Caco-2 (cell line): ENCODE measurements at regions not wholly inside any gene's neighbourhood (a gene's known extent, or its start where the extent isn't known, plus 50 kb on each side); places are given as distances from the start of the nearest gene placed in this dataset.
"Not testable (repeated sequence)": the region's sequence is repeated elsewhere in the genome, so short reads cannot be mapped to it uniquely, and the experiment has no call there.

Experiments used
- BruUV-seq: library from RNA; stranded (reverse); fragments of 400-500 nt; replicated peaks from 2 replicates; lab custom pipeline; 2021; lab: Mats Ljungman, UMichigan
- CTCF ChIA-PET: fragments of 300-600 bp; sonication (Branson Sonifier 250); formaldehyde crosslinking; loops from one replicate; lab custom pipeline; 2022; ENCODE audit warnings: antibody characterized with exemption; lab: Charles Lee
- POLR2A ChIA-PET: fragments of 300-600 bp; sonication (Branson Sonifier 250); formaldehyde crosslinking; loops from one replicate; lab custom pipeline; 2022; ENCODE audit warnings: antibody characterized with exemption; lab: Charles Lee
- DNase-seq, 2 experiments: peaks; one replicate each; pipeline versions ENCODE4 v3.0.0 to v3.0.0-alpha.2; 2020 to 2022
- H3K27me3 ChIP-seq: replicated peaks from 2 replicates; pipeline ENCODE4 v1.6.0; 2011; ENCODE audit warnings: low read length; ENCODE audit not compliant: control insufficient read depth, insufficient read depth
- H3K36me3 ChIP-seq: 2 replicates; pipeline ENCODE4 v1.5.1; 2011; ENCODE audit warnings: low read length; ENCODE audit not compliant: control insufficient read depth, insufficient read depth
- H3K4me1 ChIP-seq: fragments of 250-450 bp; sonication (Bioruptor Pico); 2 replicates; pipeline ENCODE4 v1.5.1; 2020; ENCODE audit warnings: mild to moderate bottlenecking
- H3K4me3 ChIP-seq: 2 replicates; pipeline ENCODE4 v1.5.1; 2011; ENCODE audit warnings: low read depth, mild to moderate bottlenecking, control low read depth, low read length
- H3K9me3 ChIP-seq: fragments of 250-450 bp; sonication (Bioruptor Pico); 2 replicates; pipeline ENCODE4 v1.5.1; 2020; ENCODE audit warnings: mild to moderate bottlenecking, moderate library complexity
- H3K27ac Mint-ChIP-seq: one replicate; pipeline ENCODE4 v1.8.0; 2022; ENCODE audit warnings: mixed read lengths; ENCODE audit not compliant: unreplicated experiment
- H3K27me3 Mint-ChIP-seq: one replicate; pipeline ENCODE4 v1.8.0; 2022; ENCODE audit warnings: mixed read lengths; ENCODE audit not compliant: insufficient read depth, unreplicated experiment
- H3K36me3 Mint-ChIP-seq: one replicate; pipeline ENCODE4 v1.8.0; 2022; ENCODE audit warnings: mild to moderate bottlenecking, mixed read lengths; ENCODE audit not compliant: insufficient read depth, unreplicated experiment
- H3K4me1 Mint-ChIP-seq: one replicate; pipeline ENCODE4 v1.8.0; 2022; ENCODE audit warnings: low read depth, mixed read lengths; ENCODE audit not compliant: unreplicated experiment
- H3K4me3 Mint-ChIP-seq: one replicate; pipeline ENCODE4 v1.8.0; 2022; ENCODE audit warnings: mild to moderate bottlenecking, moderate library complexity, mixed read lengths; ENCODE audit not compliant: unreplicated experiment
- H3K9me3 Mint-ChIP-seq: one replicate; pipeline ENCODE4 v1.8.0; 2022; ENCODE audit warnings: mixed read lengths; ENCODE audit not compliant: unreplicated experiment
- intact Hi-C: fragments of 100-400 bp; cut with micrococcal nuclease; formaldehyde crosslinking; loops from one replicate; pipeline ENCODE4 v1.10.0; 2022; ENCODE audit not compliant: unreplicated experiment
- TF ChIP-seq, protein P1 (sequence below), 2 experiments: fragments of 200-600 bp in 1 of 2; IDR thresholded peaks; 1 replicate in 1 of 2; 2 replicates in 1 of 2; pipeline versions ENCODE4 v1.5.1 to v1.8.0; 2011 to 2022; ENCODE audit warnings: antibody characterized with exemption in 1 of 2, control low read depth in 1 of 2, inconsistent platforms in 1 of 2, low read depth in 1 of 2, low read length in 1 of 2, mild to moderate bottlenecking in 1 of 2, moderate library complexity in 1 of 2; ENCODE audit not compliant: insufficient read depth in 1 of 2, severe bottlenecking in 1 of 2, unreplicated experiment in 1 of 2

DNA sequence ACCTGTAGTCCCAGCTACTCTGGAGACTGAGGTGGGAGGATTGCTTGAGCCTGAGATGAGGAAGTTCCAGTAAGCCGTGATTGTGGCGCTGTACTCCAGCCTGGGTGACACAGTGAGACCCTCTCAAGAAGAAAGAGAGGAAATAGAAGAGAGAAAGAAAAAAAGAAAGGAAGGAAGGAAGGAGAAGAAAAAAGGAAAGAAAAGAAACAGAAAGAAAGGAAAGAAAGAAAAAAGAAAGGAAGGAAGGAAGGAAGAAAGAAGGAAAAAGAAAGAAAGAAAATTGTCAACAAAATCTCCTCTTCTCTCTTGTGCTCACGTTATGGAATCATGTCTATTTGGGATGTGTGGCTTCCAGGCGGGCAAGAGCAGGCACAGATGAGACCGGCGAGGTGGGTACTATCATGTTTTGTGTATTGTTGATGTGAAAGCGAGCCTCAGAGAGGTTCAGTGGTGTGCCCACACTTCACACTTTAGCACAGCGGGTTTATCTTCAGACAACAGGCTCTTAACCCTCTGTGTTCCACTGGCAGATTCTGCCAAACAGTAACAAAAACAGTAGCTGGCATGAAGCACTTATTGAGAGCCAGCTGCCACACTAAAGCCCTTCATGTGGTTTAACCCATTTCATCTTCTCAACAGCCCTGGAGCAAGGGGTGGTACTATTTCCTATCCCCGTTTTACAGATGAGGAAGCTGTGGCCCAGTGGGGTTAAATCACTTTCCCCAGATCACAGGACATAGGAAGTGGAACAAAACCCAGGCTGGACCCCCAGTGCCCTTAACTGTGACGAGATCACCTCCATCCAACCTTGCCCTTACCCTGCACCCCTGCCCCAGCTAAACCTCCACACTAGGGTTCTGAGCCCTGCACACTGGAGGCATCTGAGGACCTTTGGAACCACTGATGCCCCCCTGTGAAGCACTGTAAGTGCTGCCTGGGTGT, 94.7 kb upstream of the TARDBP start:
- intact Hi-C loops, result no loop called here
- no peaks in the 10 kb centered on the region for H3K36me3 ChIP-seq
- H3K4me3 ChIP-seq, result no peak overlapping the region
- no peaks in the 10 kb centered on the region for H3K9me3 ChIP-seq
- ChIA-PET POLR2A (no interaction called here), CTCF (interaction anchor here (1.0 kb wide), 1 partner anchor 724 kb away, joined by 3 read pairs; no protein-coding TSS in a partner anchor)
- H3K9me3 Mint-ChIP-seq, result no peaks in the 10 kb centered on the region
- no peaks in the 10 kb centered on the region for H3K27me3 Mint-ChIP-seq
- H3K36me3 Mint-ChIP-seq, result no peaks in the 10 kb centered on the region
- H3K27ac Mint-ChIP-seq, result no peak overlapping the region
- no peaks in the 10 kb centered on the region for H3K4me1 ChIP-seq
- TF ChIP-seq, protein P1, sequence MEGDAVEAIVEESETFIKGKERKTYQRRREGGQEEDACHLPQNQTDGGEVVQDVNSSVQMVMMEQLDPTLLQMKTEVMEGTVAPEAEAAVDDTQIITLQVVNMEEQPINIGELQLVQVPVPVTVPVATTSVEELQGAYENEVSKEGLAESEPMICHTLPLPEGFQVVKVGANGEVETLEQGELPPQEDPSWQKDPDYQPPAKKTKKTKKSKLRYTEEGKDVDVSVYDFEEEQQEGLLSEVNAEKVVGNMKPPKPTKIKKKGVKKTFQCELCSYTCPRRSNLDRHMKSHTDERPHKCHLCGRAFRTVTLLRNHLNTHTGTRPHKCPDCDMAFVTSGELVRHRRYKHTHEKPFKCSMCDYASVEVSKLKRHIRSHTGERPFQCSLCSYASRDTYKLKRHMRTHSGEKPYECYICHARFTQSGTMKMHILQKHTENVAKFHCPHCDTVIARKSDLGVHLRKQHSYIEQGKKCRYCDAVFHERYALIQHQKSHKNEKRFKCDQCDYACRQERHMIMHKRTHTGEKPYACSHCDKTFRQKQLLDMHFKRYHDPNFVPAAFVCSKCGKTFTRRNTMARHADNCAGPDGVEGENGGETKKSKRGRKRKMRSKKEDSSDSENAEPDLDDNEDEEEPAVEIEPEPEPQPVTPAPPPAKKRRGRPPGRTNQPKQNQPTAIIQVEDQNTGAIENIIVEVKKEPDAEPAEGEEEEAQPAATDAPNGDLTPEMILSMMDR (IDR thresholded peaks at IDR 0.05; ENCODE audit: insufficient read depth in 1 of 2, low read depth in 1 of 2, low read length in 1 of 2, severe bottlenecking in 1 of 2, unreplicated experiment in 1 of 2), result no peak
- DNase-seq, result no peak
- H3K4me1 Mint-ChIP-seq, result no peaks in the 10 kb centered on the region
- H3K4me3 Mint-ChIP-seq, result no peak overlapping the region
- BruUV-seq, result no TSS peak
- H3K27me3 ChIP-seq, result no peaks in the 10 kb centered on the region

DNA sequence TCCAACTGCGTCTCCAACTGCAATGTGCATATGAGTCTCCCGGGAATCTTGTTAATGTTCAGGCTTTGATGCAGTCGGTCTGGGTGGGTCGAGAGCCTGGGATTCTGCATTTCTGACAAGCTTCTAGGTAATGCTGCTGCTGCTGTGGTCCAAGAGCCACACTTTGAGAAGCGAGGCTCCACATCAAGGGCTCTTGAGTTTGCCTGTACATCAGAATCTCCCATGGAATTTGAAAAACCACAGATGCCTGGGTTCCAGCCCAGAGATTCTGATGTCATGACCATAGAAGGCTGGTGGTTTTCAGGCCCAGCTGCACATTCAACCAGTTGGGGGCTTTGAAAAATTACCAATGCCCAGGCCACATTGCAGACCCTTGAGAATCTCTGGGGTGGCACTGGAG, 93.9 kb upstream of the TARDBP start:
- TF ChIP-seq, protein P1 (IDR thresholded peaks at IDR 0.05; ENCODE audit: insufficient read depth in 1 of 2, low read depth in 1 of 2, low read length in 1 of 2, severe bottlenecking in 1 of 2, unreplicated experiment in 1 of 2), result no peak
- no peak for DNase-seq
- Mint-ChIP-seq H3K36me3 (no peaks in the 10 kb centered on the region), H3K27ac (no peak overlapping the region), H3K4me3 (no peak overlapping the region), H3K27me3 (no peaks in the 10 kb centered on the region), H3K9me3 (no peaks in the 10 kb centered on the region), H3K4me1 (no peaks in the 10 kb centered on the region)
- no TSS peak for BruUV-seq
- no peaks in the 10 kb centered on the region for H3K4me1 ChIP-seq
- no peaks in the 10 kb centered on the region for H3K36me3 ChIP-seq
- ChIA-PET CTCF (interaction anchor here (1.0 kb wide), 1 partner anchor 723 kb away, joined by 3 read pairs; no protein-coding TSS in a partner anchor), POLR2A (no interaction called here)
- H3K4me3 ChIP-seq, result no peak overlapping the region
- intact Hi-C loops, result no loop called here
- no peaks in the 10 kb centered on the region for H3K9me3 ChIP-seq
- H3K27me3 ChIP-seq, result no peaks in the 10 kb centered on the region

DNA sequence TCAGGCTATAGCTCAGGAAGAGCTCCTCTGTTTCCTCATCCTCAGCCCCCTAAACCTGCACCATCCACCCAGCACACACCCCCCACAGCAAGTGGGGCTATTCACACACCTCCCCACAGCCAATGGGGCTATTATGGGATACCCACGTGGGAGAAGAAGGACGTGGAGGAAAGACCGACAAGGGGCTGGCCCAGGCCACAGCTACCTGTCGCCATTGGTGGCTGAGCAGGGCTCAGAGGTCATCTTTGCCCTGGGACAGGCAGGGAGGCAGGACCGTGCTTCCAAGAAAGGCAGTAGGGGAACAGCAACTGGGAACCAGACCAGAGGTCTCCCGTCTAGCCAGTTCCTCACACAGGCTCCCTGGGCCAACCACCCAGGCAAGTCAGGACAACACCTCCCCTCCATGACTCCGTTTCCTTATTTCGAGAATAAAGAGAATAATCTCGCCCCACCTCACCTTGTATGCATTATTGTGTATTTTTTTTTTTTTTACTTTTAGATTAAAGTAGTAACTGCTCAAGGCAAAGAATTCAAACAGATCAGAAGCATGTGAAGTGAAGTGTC, 92.3 kb upstream of the TARDBP start:
- Mint-ChIP-seq H3K27ac (no peak overlapping the region), H3K4me1 (no peaks in the 10 kb centered on the region), H3K27me3 (no peaks in the 10 kb centered on the region), H3K9me3 (no peaks in the 10 kb centered on the region), H3K36me3 (no peaks in the 10 kb centered on the region), H3K4me3 (no peak overlapping the region)
- TF ChIP-seq, protein P1 (IDR thresholded peaks at IDR 0.05; ENCODE audit: insufficient read depth in 1 of 2, low read depth in 1 of 2, low read length in 1 of 2, severe bottlenecking in 1 of 2, unreplicated experiment in 1 of 2), result no peak
- Histone ChIP-seq H3K36me3 (no peaks in the 10 kb centered on the region), H3K4me1 (no peaks in the 10 kb centered on the region), H3K4me3 (no peak overlapping the region), H3K9me3 (no peaks in the 10 kb centered on the region), H3K27me3 (no peaks in the 10 kb centered on the region)
- no TSS peak for BruUV-seq
- intact Hi-C loops, result no loop called here
- CTCF ChIA-PET, result no interaction called here
- no peak for DNase-seq
- POLR2A ChIA-PET, result no interaction called here

DNA sequence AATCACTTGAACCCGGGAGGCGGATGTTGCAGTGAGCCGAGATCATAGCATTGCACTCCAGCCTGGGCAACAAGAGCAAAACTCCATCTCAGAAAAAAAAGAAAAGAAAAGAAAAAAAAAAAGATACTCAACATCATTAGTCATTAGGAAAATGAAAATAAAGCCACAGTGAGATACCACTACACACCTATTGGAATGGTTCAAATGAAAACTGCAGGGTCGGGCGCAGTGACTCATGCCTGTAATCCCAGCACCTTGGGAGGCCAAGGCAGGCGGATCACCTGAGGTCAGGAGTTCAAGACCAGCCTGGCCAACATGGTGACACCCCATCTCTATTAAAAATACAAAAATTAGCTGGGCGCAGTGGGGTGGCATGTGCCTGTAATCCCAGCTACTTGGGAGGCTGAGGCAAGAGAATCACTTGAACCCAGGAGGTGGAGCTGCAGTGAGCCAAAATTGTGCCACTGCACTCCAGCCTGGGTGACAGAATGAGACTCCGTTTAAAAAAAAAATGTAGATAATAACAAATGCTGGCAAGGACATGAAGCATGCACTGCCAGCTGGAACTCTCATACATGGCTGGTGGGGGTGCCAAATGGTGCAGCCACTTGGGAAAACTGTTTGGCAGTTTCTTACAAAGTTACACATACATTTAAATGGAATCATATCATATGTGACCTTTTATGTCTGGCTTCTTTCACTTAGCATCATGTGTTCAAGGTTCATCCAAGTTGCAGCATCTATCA, 90.0 kb upstream of the TARDBP start:
- H3K27ac Mint-ChIP-seq, H3K4me1 Mint-ChIP-seq, H3K27me3 ChIP-seq, H3K4me3 Mint-ChIP-seq, H3K36me3 Mint-ChIP-seq, H3K4me3 ChIP-seq, BruUV-seq, H3K9me3 ChIP-seq, H3K27me3 Mint-ChIP-seq, H3K36me3 ChIP-seq, H3K4me1 ChIP-seq, CTCF ChIA-PET, DNase-seq, H3K9me3 Mint-ChIP-seq, POLR2A ChIA-PET, intact Hi-C loops: not testable (repeated sequence)
